Activated B cell treated with CpG ODN at 0.5 μM for 24 hours (primary cell): ENCODE measurements at regions not wholly inside any gene's neighbourhood (a gene's known extent, or its start where the extent isn't known, plus 50 kb on each side); places are given as distances from the start of the nearest gene placed in this dataset.

ENCODE experiments used
- ATAC-seq: fragments of 200-7000 bp; cut with Tn5 transposase; one replicate; pipeline ENCODE4 v1.10.0; 2021; ENCODE audit warnings: low read depth, mild to moderate bottlenecking, moderate library complexity
- CTCF ChIA-PET: fragments of 350-600 bp; sonication (Branson Sonifier 250); formaldehyde crosslinking; loops from one replicate; lab custom pipeline; 2021; ENCODE audit warnings: antibody characterized with exemption; lab: Charles Lee
- POLR2A ChIA-PET: fragments of 350-600 bp; sonication (Branson Sonifier 250); formaldehyde crosslinking; loops from one replicate; lab custom pipeline; 2021; ENCODE audit warnings: antibody characterized with exemption; lab: Charles Lee
- DNase-seq: peaks from one replicate; pipeline ENCODE4 v3.0.0; 2022
- H3K27ac Mint-ChIP-seq: one replicate; pipeline ENCODE4 v1.8.0; 2020; ENCODE audit warnings: mixed read lengths
- H3K27me3 Mint-ChIP-seq: one replicate; pipeline ENCODE4 v1.8.0; 2021; ENCODE audit warnings: mixed read lengths
- H3K36me3 Mint-ChIP-seq: one replicate; pipeline ENCODE4 v1.8.0; 2021; ENCODE audit warnings: low read depth, mixed read lengths
- H3K4me1 Mint-ChIP-seq: one replicate; pipeline ENCODE4 v1.8.0; 2021; ENCODE audit warnings: mixed read lengths
- H3K4me3 Mint-ChIP-seq: one replicate; pipeline ENCODE4 v1.8.0; 2020; ENCODE audit warnings: mild to moderate bottlenecking, mixed read lengths
- H3K9me3 Mint-ChIP-seq: one replicate; pipeline ENCODE4 v1.8.0; 2020; ENCODE audit warnings: mixed read lengths
- CTCF ChIP-seq: fragments of 200-600 bp; IDR thresholded peaks from one replicate; pipeline ENCODE4 v1.8.0; 2022; ENCODE audit warnings: antibody characterized with exemption, mild to moderate bottlenecking
- intact Hi-C: fragments of 100-400 bp; cut with micrococcal nuclease; formaldehyde crosslinking; loops from one replicate; pipeline ENCODE4 v1.15.1; 2024

DNA sequence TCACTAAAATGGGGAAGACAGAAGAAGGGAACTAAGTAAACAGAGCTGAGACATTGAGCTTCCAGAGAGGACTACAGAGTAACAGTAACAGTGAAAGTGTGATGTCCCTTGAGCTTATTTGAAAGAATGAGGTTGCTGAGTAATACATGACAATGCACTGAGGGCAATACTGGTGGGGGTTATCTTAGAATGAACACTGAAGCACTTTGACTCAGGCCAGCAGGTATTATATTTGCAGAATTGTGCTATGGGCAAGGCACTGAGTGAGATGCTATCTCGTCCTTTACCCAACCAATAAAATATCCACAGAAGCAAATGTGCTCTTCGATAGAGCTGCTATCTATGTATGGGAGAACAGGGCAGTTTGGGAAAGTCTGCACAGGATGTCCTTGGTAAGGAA is 133.2 kb downstream of the DISP1 start:
- ATAC-seq: no peak
- Mint-ChIP-seq H3K4me3 (no peak overlapping the region), H3K27ac (no peak overlapping the region), H3K27me3 (no peaks in the 10 kb centered on the region), H3K9me3 (no peaks in the 10 kb centered on the region), H3K36me3 (peaks cover 27% of the 10 kb centered on the region), H3K4me1 (peaks cover 10% of the 10 kb centered on the region)
- TF ChIP-seq CTCF: no peak
- CTCF ChIA-PET: no interaction called here
- DNase-seq: no peak
- POLR2A ChIA-PET: no interaction called here
- intact Hi-C loops: no loop called here

- peaks cover 13% of the 10 kb centered on the region for H3K36me3 Mint-ChIP-seq
- peaks cover 10% of the 10 kb centered on the region for H3K4me1 Mint-ChIP-seq
- H3K4me3 Mint-ChIP-seq: no peak overlapping the region
- no peak overlapping the region for H3K27ac Mint-ChIP-seq
- H3K27me3 Mint-ChIP-seq: no peaks in the 10 kb centered on the region
- no peak for ATAC-seq
- TF ChIP-seq CTCF: no peak
- DNase-seq: no peak
- H3K9me3 Mint-ChIP-seq: no peaks in the 10 kb centered on the region
- ChIA-PET POLR2A (no interaction called here), CTCF (no interaction called here)
- intact Hi-C loops: no loop called here
These were observed 136.1 kb downstream of the DISP1 start for GRCh38 chr1:222950892-222951291.

- CTCF ChIA-PET: no interaction called here
These were observed 138.7 kb downstream of the DISP1 start for GRCh38 chr1:222953585-222953984.

DNA sequence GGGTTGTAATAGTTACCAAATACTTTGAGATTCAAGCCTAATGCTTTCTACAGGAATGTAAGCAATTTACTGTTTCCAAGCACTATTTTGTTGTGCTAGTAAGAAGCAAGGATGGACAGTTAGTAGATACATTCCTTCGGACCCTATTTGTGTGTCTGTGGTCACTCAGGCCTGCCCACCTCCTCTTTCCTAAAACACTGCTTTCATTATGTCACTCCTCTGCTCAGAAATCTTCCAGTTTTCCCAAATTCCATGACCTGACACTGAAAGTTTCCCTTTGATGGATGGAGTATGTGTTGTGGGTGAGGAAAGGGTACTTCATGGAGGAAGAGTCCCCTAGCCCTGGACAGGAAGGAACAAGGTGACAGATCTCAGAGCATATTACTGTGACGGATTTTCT is 141.1 kb downstream of the DISP1 start:
- DNase-seq (no peak), ATAC-seq (no peak)
- no peak overlapping the region for H3K4me3 Mint-ChIP-seq
- H3K27ac Mint-ChIP-seq: no peak overlapping the region
- intact Hi-C loops: loop anchor here (5.0 kb wide), 1 partner anchor 1914 kb away; no protein-coding TSS in a partner anchor
- H3K36me3 Mint-ChIP-seq: peaks cover 5% of the 10 kb centered on the region
- H3K4me1 Mint-ChIP-seq: no peaks in the 10 kb centered on the region
- TF ChIP-seq CTCF: no peak
- H3K9me3 Mint-ChIP-seq: no peaks in the 10 kb centered on the region
- no peaks in the 10 kb centered on the region for H3K27me3 Mint-ChIP-seq
- CTCF ChIA-PET: no interaction called here
- POLR2A ChIA-PET: no interaction called here

More at GRCh38 chr1:222953585-222953984, 138.7 kb downstream of the DISP1 start:
- no peak for ATAC-seq
- no peaks in the 10 kb centered on the region for H3K27me3 Mint-ChIP-seq
- no peak for DNase-seq
- peaks cover under 1% of the 10 kb centered on the region for H3K4me1 Mint-ChIP-seq
- no peaks in the 10 kb centered on the region for H3K9me3 Mint-ChIP-seq
- H3K27ac Mint-ChIP-seq: no peak overlapping the region
- intact Hi-C loops: no loop called here
- H3K36me3 Mint-ChIP-seq: peaks cover 6% of the 10 kb centered on the region
- POLR2A ChIA-PET: no interaction called here
- H3K4me3 Mint-ChIP-seq: no peak overlapping the region
- TF ChIP-seq CTCF: no peak

- CTCF ChIA-PET: no interaction called here
- ATAC-seq (no peak), DNase-seq (no peak)
- TF ChIP-seq CTCF: no peak
- H3K4me1 Mint-ChIP-seq: no peaks in the 10 kb centered on the region
- no peak overlapping the region for H3K4me3 Mint-ChIP-seq
- no peaks in the 10 kb centered on the region for H3K9me3 Mint-ChIP-seq
- intact Hi-C loops: loop anchor here (5.0 kb wide), 1 partner anchor 1914 kb away; no protein-coding TSS in a partner anchor
- H3K27ac Mint-ChIP-seq: no peak overlapping the region
- POLR2A ChIA-PET: no interaction called here
- H3K36me3 Mint-ChIP-seq: peaks cover 5% of the 10 kb centered on the region
- no peaks in the 10 kb centered on the region for H3K27me3 Mint-ChIP-seq
These were observed 141.8 kb downstream of the DISP1 start for GRCh38 chr1:222956601-222957000.
